ENCODE measurements at regions not wholly inside any gene's neighbourhood (a gene's known extent, or its start where the extent isn't known, plus 50 kb on each side); places are given as distances from the start of the nearest gene placed in this dataset.

DNA sequence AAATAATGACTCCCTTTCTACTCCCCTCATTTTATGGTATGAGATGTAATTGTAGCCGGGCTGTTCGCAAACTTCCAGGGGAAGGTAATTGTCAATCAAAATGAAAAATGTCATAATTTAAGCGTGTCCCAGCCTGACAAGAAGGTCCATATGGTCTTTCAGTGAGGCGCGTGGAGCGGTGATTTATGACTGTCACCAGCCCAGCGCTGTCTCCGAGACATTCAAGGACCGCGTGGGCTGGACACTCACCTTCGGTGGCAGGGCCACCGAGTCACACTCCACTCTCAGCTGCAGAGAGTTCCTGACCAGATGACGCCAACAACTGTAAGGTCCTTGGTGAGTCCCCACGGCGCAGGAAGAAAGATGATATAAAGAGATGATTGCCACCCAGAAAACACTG, 157.7 kb upstream of the TNRC6C start:
- TF ChIP-seq, protein P1, sequence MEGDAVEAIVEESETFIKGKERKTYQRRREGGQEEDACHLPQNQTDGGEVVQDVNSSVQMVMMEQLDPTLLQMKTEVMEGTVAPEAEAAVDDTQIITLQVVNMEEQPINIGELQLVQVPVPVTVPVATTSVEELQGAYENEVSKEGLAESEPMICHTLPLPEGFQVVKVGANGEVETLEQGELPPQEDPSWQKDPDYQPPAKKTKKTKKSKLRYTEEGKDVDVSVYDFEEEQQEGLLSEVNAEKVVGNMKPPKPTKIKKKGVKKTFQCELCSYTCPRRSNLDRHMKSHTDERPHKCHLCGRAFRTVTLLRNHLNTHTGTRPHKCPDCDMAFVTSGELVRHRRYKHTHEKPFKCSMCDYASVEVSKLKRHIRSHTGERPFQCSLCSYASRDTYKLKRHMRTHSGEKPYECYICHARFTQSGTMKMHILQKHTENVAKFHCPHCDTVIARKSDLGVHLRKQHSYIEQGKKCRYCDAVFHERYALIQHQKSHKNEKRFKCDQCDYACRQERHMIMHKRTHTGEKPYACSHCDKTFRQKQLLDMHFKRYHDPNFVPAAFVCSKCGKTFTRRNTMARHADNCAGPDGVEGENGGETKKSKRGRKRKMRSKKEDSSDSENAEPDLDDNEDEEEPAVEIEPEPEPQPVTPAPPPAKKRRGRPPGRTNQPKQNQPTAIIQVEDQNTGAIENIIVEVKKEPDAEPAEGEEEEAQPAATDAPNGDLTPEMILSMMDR (IDR thresholded peaks at IDR 0.05), result no peak
- TF ChIP-seq POLR2AphosphoS5 (IDR thresholded peaks at IDR 0.05) (no peak), POLR2A (IDR thresholded peaks at IDR 0.05; ENCODE audit: low read depth) (no peak)
